ENCODE measurements at regions not wholly inside any gene's neighbourhood (a gene's known extent, or its start where the extent isn't known, plus 50 kb on each side); places are given as distances from the start of the nearest gene placed in this dataset.
"Not testable (repeated sequence)": the region's sequence is repeated elsewhere in the genome, so short reads cannot be mapped to it uniquely, and the experiment has no call there.

- Mint-ChIP-seq H3K27ac (peak overlapping the region in 2 of 8 donors; percentile 32 to 70), H3K4me1 (peaks cover 0 to 5% (median under 1%) of the 10 kb centered on the region in 3 donors), H3K4me3 (no peak overlapping the region), H3K36me3 (peaks cover 0 to 8% (median 0%) of the 10 kb centered on the region in 3 donors), H3K9me3 (peaks cover 0 to 11% (median 0%) of the 10 kb centered on the region in 5 donors), H3K27me3 (peaks cover 0 to 1% of the 10 kb centered on the region in 2 donors)
- ChIA-PET CTCF (interaction anchor here (2.0 kb wide), 1 partner anchor 16 kb away, joined by 8 read pairs; no protein-coding TSS in a partner anchor), POLR2A (no interaction called here)
- Histone ChIP-seq H3K36me3 (ENCODE audit: insufficient read depth, low read length) (no peaks in the 10 kb centered on the region), H3K9me3 (ENCODE audit: low read length) (no peaks in the 10 kb centered on the region), H3K27me3 (ENCODE audit: insufficient read depth, low read length, poor library complexity, severe bottlenecking) (no peaks in the 10 kb centered on the region), H3K27ac (ENCODE audit: low read depth, low read length) (no peak overlapping the region), H3K4me1 (ENCODE audit: insufficient read depth, low read length) (no peaks in the 10 kb centered on the region), H3K4me3 (ENCODE audit: low read length) (no peak overlapping the region)
- DNase-seq: no peak
Measured at GRCh38 chr1:185653615-185654014, 80.6 kb upstream of the HMCN1 start.

- H3K9me3 ChIP-seq (ENCODE audit: low read length): no peaks in the 10 kb centered on the region
- Mint-ChIP-seq H3K9me3 (peaks cover 0 to 11% (median 0%) of the 10 kb centered on the region in 5 donors), H3K36me3 (peaks cover 0 to 8% (median under 1%) of the 10 kb centered on the region in 3 donors), H3K27me3 (peaks cover 0 to 4% of the 10 kb centered on the region in 2 donors), H3K27ac (no peak overlapping the region), H3K4me1 (peaks cover 9 to 17% (median 13%) of the 10 kb centered on the region in 3 donors), H3K4me3 (no peak overlapping the region)
- no peaks in the 10 kb centered on the region for H3K36me3 ChIP-seq (ENCODE audit: insufficient read depth, low read length)
- H3K27ac ChIP-seq (ENCODE audit: low read depth, low read length): no peak overlapping the region
- no peak for DNase-seq
- POLR2A ChIA-PET: no interaction called here
- no peak overlapping the region for H3K4me3 ChIP-seq (ENCODE audit: low read length)
- CTCF ChIA-PET: interaction anchor here (0.8 to 2.0 kb wide), 3 partner anchors 17 to 27 kb away, joined by 3 to 8 read pairs (median 3); no protein-coding TSS in a partner anchor
- peaks cover 9% of the 10 kb centered on the region for H3K4me1 ChIP-seq (ENCODE audit: insufficient read depth, low read length)
- no peaks in the 10 kb centered on the region for H3K27me3 ChIP-seq (ENCODE audit: insufficient read depth, low read length, poor library complexity, severe bottlenecking)
Measured at GRCh38 chr1:185652348-185652747, 81.8 kb upstream of the HMCN1 start.

- Mint-ChIP-seq H3K9me3 (peaks cover 0 to 11% (median 0%) of the 10 kb centered on the region in 5 donors), H3K27ac (peak overlapping the region in 4 of 8 donors; percentile 4 to 55 (median 36)), H3K27me3 (peaks cover 0 to 4% of the 10 kb centered on the region in 2 donors), H3K4me3 (peak overlapping the region in 1 of 7 donors; percentile 1), H3K4me1 (peaks cover 17 to 34% (median 29%) of the 10 kb centered on the region in 3 donors), H3K36me3 (peaks cover 0 to 8% (median 2%) of the 10 kb centered on the region in 3 donors)
- H3K36me3 ChIP-seq (ENCODE audit: insufficient read depth, low read length): no peaks in the 10 kb centered on the region
- H3K9me3 ChIP-seq (ENCODE audit: low read length): no peaks in the 10 kb centered on the region
- CTCF ChIA-PET: interaction anchor here (0.8 to 1.0 kb wide), 2 partner anchors 20 to 30 kb away, joined by 3 to 4 read pairs; no protein-coding TSS in a partner anchor
- H3K27ac ChIP-seq (ENCODE audit: low read depth, low read length): no peak overlapping the region
- no peaks in the 10 kb centered on the region for H3K27me3 ChIP-seq (ENCODE audit: insufficient read depth, low read length, poor library complexity, severe bottlenecking)
- no peak overlapping the region for H3K4me3 ChIP-seq (ENCODE audit: low read length)
- POLR2A ChIA-PET: interaction anchor here (0.6 kb wide), 1 partner anchor 19 kb away, joined by 3 read pairs; no protein-coding TSS in a partner anchor
- peaks cover 25% of the 10 kb centered on the region for H3K4me1 ChIP-seq (ENCODE audit: insufficient read depth, low read length)
- DNase-seq: no peak
Measured at GRCh38 chr1:185650602-185651230, 83.5 kb upstream of the HMCN1 start.

GRCh38 chr1:185648858-185649589 lies 85.2 kb upstream of the HMCN1 start:
- POLR2A ChIA-PET: interaction anchor here (1.3 to 2.0 kb wide), 2 partner anchors 82 to 332 kb away, joined by 4 read pairs; partner anchors contain the start of gene IVNS1ABP
- H3K36me3 Mint-ChIP-seq: peaks cover 0 to 8% (median 4%) of the 10 kb centered on the region in 3 donors
- H3K27me3 Mint-ChIP-seq: peaks cover 0 to 6% of the 10 kb centered on the region in 2 donors
- Histone ChIP-seq H3K4me3 (ENCODE audit: low read length) (no peak overlapping the region), H3K27me3 (ENCODE audit: insufficient read depth, low read length, poor library complexity, severe bottlenecking) (no peaks in the 10 kb centered on the region), H3K27ac (ENCODE audit: low read depth, low read length) (no peak overlapping the region), H3K9me3 (ENCODE audit: low read length) (no peaks in the 10 kb centered on the region), H3K36me3 (ENCODE audit: insufficient read depth, low read length) (no peaks in the 10 kb centered on the region), H3K4me1 (ENCODE audit: insufficient read depth, low read length) (peaks cover 25% of the 10 kb centered on the region)
- peaks cover 19 to 42% (median 30%) of the 10 kb centered on the region in 3 donors for H3K4me1 Mint-ChIP-seq
- peaks cover 2 to 11% (median 4%) of the 10 kb centered on the region in 5 donors for H3K9me3 Mint-ChIP-seq
- no peak overlapping the region for H3K27ac Mint-ChIP-seq
- no peak overlapping the region for H3K4me3 Mint-ChIP-seq
- no peak for DNase-seq
- CTCF ChIA-PET: interaction anchor here (0.9 kb wide), 1 partner anchor 22 kb away, joined by 4 read pairs; no protein-coding TSS in a partner anchor

- H3K4me3 ChIP-seq (ENCODE audit: low read length): not testable (repeated sequence)
- peak overlapping the region in 6 of 7 donors; percentile 20 to 63 (median 50) for H3K4me3 Mint-ChIP-seq
- CTCF ChIA-PET: interaction anchor here (0.9 to 1.1 kb wide), 2 partner anchors 23 to 410 kb away, joined by 3 to 4 read pairs; no protein-coding TSS in a partner anchor
Measured at GRCh38 chr1:185647597-185648267, 86.5 kb upstream of the HMCN1 start.

GRCh38 chr1:185646202-185646683 lies 87.9 kb upstream of the HMCN1 start:
- POLR2A ChIA-PET: interaction anchor here (0.6 kb wide), 1 partner anchor 464 kb away, joined by 3 read pairs; no protein-coding TSS in a partner anchor
- Mint-ChIP-seq H3K27ac (peak overlapping the region in 2 of 8 donors; percentile 36 to 51), H3K27me3 (peaks cover 0 to 4% of the 10 kb centered on the region in 2 donors)

More at GRCh38 chr1:185647597-185648267, 86.5 kb upstream of the HMCN1 start:
- not testable (repeated sequence) for H3K9me3 Mint-ChIP-seq; H3K27me3 ChIP-seq (ENCODE audit: insufficient read depth, low read length, poor library complexity, severe bottlenecking); H3K36me3 ChIP-seq (ENCODE audit: insufficient read depth, low read length); H3K27ac ChIP-seq (ENCODE audit: low read depth, low read length); H3K27me3 Mint-ChIP-seq; H3K9me3 ChIP-seq (ENCODE audit: low read length)
- Mint-ChIP-seq H3K36me3 (peaks cover 0 to 15% (median 4%) of the 10 kb centered on the region in 3 donors), H3K27ac (peak overlapping the region; percentile 21 to 88 (median 56)), H3K4me1 (peaks cover 19 to 42% (median 30%) of the 10 kb centered on the region in 3 donors)
- POLR2A ChIA-PET: interaction anchor here (1.3 to 2.0 kb wide), 2 partner anchors 81 to 331 kb away, joined by 4 read pairs; partner anchors contain the start of gene IVNS1ABP
- DNase-seq: peak in 2 of 5 donors; percentile 9 to 40
- peaks cover 25% of the 10 kb centered on the region for H3K4me1 ChIP-seq (ENCODE audit: insufficient read depth, low read length)

GRCh38 chr1:185645686-185646085 lies 88.5 kb upstream of the HMCN1 start:
- Mint-ChIP-seq H3K4me3 (no peak overlapping the region), H3K27ac (peak overlapping the region in 2 of 8 donors; percentile 15 to 23), H3K36me3 (peaks cover 0 to 11% (median 4%) of the 10 kb centered on the region in 3 donors), H3K4me1 (peaks cover 19 to 42% (median 30%) of the 10 kb centered on the region in 3 donors), H3K9me3 (peaks cover 0 to 6% (median 3%) of the 10 kb centered on the region in 5 donors), H3K27me3 (peaks cover 0 to 4% of the 10 kb centered on the region in 2 donors)
- H3K9me3 ChIP-seq (ENCODE audit: low read length): no peaks in the 10 kb centered on the region
- H3K4me3 ChIP-seq (ENCODE audit: low read length): no peak overlapping the region
- no peaks in the 10 kb centered on the region for H3K27me3 ChIP-seq (ENCODE audit: insufficient read depth, low read length, poor library complexity, severe bottlenecking)
- DNase-seq: no peak
- CTCF ChIA-PET: interaction anchor here (0.6 to 0.8 kb wide), 2 partner anchors 21 to 326 kb away, joined by 3 to 4 read pairs; no protein-coding TSS in a partner anchor
- peaks cover 25% of the 10 kb centered on the region for H3K4me1 ChIP-seq (ENCODE audit: insufficient read depth, low read length)
- POLR2A ChIA-PET: no interaction called here
- H3K27ac ChIP-seq (ENCODE audit: low read depth, low read length): no peak overlapping the region
- no peaks in the 10 kb centered on the region for H3K36me3 ChIP-seq (ENCODE audit: insufficient read depth, low read length)

More at GRCh38 chr1:185646202-185646683, 87.9 kb upstream of the HMCN1 start:
- DNase-seq: no peak
- no peaks in the 10 kb centered on the region for H3K36me3 ChIP-seq (ENCODE audit: insufficient read depth, low read length)
- H3K4me3 ChIP-seq (ENCODE audit: low read length): no peak overlapping the region
- Mint-ChIP-seq H3K36me3 (peaks cover 0 to 11% (median 4%) of the 10 kb centered on the region in 3 donors), H3K4me3 (no peak overlapping the region), H3K9me3 (peaks cover 0 to 6% (median 3%) of the 10 kb centered on the region in 5 donors), H3K4me1 (peaks cover 19 to 42% (median 30%) of the 10 kb centered on the region in 3 donors)
- CTCF ChIA-PET: interaction anchor here (0.6 kb wide), 1 partner anchor 327 kb away, joined by 4 read pairs; no protein-coding TSS in a partner anchor
- H3K4me1 ChIP-seq (ENCODE audit: insufficient read depth, low read length): peaks cover 25% of the 10 kb centered on the region
- H3K27ac ChIP-seq (ENCODE audit: low read depth, low read length): no peak overlapping the region
- H3K27me3 ChIP-seq (ENCODE audit: insufficient read depth, low read length, poor library complexity, severe bottlenecking): no peaks in the 10 kb centered on the region
- no peaks in the 10 kb centered on the region for H3K9me3 ChIP-seq (ENCODE audit: low read length)
